Stimulated activated CD8-positive, alpha-beta memory T cell treated with anti-CD3 and anti-CD28 coated beads, Interleukin-15, amount 100 ng/mL, for 48 hours (primary cell): ENCODE measurements at regions not wholly inside any gene's neighbourhood (a gene's known extent, or its start where the extent isn't known, plus 50 kb on each side); places are given as distances from the start of the nearest gene placed in this dataset.

Experiments used
- DNase-seq, 2 donors: peaks; one replicate each; pipeline ENCODE4 v3.0.0-alpha.2; 2020; ENCODE audit warnings: low read depth in 2 of 2

DNA sequence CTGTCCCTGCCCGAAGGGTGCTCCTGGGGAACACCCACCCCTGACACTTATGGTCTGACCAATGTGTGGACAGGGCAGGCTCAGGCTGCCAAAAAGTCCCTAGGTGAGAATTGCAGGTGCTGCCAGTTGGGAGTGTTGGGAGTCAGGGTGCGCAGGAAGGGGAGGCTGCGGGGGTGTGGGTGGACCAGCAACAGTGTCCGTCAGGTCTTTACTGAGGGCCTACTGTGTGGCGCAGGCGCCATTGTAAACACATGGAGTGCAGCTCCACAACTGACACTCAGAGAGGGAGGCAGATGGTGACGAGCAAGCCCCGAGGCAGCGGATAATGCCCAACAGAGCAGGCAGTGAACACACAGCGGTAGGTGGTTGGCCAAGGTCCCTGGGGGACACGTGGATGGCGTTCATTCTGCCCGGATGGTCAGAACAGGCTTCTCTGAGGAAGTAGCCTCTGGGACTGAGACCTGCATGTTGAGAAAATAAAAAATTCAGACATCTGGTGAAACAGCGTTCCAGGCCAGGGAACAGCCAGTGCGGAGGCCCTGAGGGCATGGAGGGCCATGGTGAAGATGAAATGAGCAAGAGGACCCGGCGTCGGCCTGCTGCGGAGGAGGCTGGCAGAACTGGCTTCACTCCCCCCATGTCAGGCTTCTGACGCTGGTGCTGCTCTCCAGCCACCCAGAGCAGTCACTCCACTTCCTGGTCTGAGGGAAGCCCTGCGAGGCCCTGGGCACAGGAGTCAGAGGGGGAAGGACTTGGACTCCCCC lies 136.2 kb upstream of the ZBTB40 start:
- DNase-seq, result no peak

DNA sequence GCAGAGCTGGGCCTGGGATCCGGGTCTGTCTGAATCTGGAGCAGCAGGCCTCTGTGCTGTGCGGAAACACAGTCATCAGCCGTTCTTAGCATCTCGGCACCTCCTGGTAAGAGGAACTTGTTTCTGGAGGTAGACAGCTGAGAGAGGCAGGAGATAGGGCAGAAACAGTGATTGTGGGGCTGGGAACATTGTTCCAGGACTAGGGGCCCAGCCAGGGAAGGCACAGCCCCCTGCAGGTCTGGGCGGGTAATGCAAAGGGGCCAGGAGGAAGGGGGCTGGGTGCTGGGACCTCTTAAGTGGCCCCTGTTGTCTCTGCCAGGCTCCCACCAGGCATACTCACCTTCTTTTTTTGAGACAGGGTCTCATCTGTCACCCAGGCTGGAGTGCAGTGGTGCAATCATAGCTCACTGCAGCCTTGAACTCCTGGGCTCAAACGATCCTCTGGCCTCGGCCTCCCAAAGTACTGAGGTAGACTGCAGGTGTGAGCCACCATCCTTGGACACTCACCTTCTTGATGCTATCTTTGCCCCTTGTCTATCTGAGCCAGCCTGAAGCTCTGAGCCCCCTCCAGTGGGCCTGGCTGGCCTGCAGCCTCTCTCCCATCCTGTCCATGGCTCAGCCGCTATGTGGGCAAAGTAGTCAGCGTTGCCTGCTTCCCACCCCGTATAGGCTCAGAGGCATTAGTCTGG lies 134.3 kb upstream of the ZBTB40 start:
- no peak for DNase-seq

DNA sequence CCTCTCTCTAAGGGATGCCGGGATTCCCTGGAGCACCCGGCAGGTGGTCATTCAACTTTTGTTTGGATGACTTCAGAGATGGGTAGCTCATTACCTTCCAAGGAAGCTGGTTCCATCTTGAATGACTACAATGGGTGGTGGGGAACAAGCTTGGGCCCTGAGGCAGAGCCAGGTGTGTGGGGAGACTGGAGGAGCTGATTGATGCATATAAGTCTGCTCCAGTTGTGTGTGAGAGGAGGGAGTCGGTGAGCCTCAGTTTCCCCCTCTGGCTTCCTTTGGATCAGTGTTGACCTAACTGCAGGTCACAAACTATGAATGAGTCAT lies 133.8 kb upstream of the ZBTB40 start:
- no peak for DNase-seq

DNA sequence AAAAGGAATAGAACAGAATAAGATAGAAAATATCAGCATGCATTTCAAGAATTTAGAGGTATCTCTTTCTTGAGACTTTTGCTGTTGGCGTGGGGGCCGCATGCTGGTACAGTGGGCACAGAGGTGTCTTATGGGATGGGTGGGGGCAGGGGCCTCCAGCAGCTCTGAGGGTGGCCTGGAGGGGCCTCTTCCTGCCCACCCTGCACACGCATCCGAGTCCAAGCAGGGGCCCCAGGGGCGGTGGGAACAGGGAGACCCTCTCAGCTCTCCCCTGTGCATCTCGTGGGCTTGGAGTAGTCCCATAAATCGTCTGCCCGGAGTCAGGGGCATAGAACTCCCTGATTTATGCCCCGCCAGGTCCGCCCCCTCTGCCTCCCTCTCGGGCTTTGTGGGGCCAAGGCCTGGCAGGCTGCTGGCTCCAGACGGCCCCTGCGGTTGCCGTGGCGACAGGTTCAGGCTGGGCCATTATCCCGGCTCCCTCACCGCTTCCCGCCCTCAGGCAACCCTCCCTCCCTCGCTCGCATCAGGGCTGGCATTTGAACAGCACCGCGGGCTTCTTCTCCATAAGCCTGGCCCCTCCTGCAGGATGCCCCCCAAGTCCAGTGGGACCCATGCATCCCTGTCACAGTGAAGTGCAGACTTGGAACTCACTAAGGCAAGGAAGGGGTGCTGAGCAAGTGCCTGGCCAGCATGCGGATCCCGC lies 133.2 kb upstream of the ZBTB40 start:
- DNase-seq, result no peak

DNA sequence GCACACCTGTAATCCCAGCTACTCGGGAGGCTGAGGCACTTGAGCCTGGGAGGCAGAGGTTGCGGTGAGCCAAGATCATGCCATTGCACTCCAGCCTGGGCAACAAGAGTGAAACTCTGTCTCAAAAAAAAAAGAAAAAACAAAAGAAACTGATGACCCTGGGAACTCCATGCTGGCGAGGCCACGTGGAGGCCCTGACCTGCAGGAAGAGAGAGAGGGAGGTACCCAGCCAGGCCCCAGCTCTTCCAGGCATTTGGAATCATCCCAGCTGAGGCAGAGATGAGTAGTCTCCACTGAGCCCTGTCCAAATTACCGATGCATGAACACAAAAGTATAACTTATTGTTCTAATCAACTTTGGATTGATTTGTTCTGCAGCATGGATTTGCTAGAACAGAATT lies 132.0 kb upstream of the ZBTB40 start:
- no peak for DNase-seq

DNA sequence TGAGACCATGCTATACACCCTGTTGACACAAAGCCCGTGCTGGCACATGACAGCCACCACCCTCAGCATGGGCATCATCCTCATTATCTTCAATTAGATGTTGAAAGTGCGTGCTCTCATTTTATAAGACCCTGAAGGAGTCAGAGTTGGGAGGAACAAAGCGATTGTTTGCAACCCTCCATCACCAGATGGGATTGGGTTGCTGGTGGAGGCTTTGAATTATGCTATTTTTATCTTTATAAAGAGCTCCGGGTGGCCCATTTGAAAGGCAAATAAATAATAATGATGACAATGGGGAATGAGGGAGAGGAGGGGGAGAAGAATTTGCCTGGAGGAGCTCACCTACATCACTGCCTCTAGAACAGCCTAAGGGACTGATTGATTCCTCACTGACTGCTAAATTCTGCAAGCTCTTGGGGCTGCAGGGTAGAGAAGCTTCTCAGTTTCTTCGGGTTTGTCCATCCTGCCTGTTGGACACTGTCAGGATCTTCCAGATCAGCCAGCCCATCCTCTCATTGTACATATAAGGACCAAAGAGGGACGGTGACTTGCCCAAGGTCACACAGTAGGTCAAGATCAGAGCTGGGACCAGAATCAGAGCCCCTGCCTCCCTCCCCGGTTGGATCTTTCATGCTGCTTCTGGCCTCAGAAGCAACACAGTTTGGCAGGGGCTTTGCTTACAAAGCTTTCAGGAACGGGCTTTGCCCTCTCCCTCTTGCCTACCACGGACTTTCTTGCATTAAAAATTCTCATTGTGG lies 130.9 kb upstream of the ZBTB40 start:
- DNase-seq, result no peak

DNA sequence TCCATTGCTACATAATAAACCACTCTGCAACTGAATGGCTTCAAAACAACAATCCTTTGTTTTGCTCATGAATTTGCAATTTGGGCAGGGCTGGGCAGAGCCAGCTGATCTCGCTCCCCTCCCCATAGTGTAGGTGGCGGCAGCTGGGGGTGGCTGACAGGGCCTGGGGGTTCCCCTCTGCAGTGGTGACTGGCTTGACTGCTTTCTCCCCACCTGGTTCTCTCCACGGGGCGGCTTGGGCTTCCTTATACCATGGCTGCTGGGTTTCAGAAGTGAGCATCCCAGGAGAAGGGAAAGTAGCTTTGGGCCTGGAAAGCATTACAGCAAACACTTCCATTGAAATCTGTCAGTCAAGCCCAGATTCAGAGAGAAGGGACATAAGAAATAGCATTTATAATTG lies 129.7 kb upstream of the ZBTB40 start:
- DNase-seq, result no peak

DNA sequence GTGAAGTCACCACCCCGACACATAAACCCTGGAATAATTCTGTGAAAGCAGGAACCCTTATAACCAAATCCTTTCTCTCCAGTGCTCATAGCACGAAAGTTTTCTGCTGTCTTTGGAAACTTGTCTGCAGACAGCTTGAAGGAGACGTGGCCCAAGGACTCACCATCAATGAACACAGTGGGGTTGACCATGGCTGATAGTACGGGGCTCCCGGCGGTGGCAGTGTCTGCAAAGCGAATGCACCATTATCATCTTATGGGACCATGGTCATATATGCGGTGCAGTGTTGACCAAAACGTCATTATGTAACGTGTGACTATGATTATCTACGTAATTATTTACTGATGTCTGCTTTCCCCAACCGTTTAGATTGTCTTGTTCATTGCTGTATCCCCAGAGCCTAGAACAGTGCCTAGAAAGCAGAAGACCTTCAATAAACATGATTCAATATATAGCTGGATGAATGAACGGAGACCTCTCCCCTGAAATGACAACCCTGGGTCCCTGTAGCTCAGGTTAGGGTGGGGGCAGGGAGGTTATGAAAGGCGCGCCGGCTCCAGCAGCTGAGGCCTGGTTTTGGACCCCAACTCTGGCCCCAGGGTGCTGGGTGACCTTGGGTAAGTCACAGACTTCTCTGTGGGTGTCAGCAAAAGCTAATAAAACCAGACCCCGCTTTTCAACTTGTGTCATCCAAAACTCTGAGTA lies 128.4 kb upstream of the ZBTB40 start:
- DNase-seq, result no peak

DNA sequence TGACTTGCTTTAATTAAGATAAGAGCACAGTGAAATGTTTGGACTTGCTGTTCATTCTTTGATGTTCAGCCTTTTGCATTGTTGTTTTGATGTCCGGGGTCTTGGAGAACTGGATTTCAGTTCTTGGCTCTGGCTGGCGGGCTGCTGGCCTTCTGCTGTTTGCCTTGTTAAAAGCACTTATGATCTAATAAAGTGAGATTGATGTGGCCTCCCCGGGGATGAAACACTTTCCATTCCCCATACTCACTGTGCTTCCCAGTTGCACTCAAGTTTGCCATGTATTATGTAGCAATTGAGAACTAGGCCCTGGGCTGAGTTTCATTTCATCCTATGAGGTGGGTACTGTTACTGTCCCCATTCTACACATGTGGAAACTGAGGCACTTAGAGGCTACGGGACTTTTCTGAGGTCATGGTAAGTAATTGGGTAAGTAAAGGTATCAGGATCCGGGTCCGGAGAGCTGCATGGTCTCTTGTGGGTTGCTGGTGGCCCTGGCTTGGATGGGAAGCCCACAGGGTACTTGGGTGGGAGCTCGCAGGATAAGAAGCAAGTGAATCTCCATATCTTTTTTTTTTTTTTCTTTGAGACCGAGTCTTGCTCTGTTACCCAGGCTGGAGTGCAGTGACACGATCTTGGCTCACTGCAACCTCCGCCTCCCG lies 127.7 kb upstream of the ZBTB40 start:
- DNase-seq, result no peak

DNA sequence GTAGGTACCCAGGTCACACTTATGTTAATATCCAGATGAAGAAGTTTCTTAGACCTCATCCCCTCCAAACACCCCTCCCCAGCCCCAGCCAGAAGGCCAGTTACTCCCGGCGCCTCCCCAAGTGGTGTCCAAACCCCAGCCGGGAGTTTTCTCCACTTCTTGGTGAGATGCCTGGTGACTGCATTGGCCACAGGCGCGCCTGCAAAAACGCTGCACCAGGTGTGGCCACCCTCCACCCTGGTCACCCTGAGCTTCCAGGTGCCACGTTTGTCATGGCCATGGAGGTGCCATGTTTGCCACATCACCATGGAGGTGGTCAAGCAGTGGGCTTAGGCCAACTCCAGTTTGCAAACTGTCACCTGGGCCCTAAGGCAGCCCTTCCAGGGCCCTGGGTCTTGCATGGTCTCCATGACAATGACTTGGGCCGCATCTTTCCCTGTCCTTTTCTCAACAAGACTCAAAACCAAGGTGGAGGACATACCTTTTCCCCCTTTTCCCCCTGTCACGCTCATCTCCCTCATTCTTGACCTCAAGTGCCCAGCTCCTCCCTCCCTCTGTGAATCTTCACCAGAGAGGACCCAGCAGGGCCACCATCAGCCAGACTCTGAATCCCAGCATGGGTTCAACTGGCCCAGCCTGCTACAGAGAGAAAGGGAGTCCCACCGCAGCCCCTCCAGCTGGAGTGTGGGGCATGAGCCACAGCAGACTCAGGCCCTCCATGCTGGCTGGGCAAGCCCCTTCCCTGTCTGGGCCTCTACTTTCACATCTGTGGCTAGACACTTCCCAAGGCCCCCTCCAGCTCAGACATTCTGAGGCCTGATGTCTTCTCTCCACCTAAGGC lies 125.9 kb upstream of the ZBTB40 start:
- DNase-seq, result no peak

DNA sequence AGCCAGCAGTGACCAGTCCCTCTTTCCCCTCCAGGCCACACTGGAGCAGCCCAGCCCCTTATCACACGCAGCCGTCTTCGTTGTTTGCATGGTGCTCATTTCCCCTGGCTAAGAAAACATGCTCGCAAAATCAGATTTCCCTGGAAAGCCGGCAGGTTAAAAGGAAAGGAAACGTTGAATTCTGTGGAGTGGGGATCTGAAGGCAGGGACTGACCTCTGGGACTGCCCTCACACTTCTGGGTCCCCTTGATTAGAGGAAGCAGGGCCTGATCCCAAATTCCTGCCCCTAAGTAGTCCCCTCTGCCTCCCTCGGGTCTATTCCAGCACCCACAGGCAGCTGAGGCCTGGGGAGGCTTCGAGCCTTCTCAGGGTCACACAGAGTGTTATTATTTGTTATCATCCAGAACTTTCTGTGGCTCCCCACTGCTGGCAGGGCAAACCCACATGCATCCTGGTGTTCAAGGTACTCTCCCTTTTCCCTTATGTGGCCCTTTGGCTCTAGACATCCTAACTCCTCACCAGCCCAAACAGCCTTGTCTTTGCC lies 125.2 kb upstream of the ZBTB40 start:
- no peak for DNase-seq

DNA sequence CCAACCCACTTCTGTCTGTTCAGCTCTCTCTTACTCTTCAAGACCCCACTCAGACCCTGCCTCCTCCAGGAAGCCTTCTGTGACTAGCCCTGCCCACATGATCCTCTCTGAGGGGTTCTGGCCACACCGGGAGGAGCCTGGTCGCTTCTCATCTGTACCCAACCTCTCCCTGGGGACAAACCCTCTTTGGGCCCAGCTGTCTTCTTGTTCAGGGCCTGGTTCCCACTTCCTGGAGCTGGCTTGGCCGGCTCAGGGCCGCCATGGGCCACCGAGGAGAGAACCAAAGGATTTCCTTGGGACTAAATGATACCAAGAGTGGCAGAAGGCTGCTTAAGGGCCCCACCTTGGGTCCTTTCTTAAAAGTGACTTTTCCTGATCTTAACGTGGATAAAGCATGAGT lies 124.7 kb upstream of the ZBTB40 start:
- DNase-seq, result no peak

DNA sequence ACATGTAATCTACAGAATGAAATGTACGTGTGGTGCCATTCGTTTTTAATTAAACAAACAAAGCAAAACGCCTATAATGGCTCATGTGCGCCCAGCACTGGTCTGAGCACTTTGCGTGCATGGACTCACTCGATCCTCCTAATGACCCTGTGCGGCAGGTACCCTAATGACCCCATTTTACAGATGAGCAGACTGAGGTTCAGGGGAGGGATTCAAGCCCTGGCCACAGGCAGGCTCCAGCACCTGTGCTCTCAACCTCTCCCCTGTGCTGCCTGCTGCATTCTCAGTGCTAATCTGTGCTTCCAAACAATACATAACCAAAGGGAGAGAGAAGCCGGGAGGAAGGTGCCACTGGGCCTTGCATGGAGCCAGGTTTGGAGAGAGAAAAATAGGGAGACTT lies 124.2 kb upstream of the ZBTB40 start:
- DNase-seq, result no peak

DNA sequence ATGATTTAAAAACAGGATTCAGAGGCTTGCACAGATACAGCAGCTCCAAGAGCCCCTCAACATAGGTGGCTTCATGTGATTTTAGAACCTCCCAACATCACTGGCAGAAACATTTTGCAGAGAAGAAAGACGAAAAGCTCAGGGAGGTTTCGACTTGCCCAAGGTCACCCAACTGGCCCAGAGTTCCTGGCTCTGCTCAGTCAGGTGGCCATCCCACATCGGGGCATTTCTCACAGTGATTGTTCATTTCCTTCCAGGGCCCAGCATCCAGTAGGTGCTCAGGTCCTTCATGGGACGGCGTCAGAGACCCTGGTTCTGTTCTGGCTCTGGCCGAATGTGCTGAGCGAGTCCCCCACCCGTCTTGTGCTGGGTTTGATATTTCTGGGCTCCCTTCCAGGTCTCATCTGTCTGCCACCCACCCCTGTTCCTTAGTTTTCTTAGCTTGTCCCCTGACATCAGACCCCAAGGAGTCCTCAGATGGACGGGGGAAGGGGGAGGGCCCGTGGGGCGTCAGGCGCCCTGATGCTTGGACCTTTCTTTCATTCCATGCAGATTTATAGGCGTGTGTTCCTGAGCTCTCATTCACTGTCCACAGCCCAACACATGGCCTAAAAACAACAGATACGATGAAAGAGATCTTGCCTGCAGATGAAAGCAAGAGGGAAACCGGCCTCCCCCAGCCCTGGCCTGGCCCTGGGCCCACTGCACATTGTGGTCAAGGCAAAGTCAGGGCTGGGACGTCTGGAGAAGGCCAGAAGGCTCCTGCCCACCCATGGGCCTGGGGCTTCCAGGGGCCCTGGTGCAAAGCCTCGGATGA lies 123.1 kb upstream of the ZBTB40 start:
- no peak for DNase-seq

DNA sequence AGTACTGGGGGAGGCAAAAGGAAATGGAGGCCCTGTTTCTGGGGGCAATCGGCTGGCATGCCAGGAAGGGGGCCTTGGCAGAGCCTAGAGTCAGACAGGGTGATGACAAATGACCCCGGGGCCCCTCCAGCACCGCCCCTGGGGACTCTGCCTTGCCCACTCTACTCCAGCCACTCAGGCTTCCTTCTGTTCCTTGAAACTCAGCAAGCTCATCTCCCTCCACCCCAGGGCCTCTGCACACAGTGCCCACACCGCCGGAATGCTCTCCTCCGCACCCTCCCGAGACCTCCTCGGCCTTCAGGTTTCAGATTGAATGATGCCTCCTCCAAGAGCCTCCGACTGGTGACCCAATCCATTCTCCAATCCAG lies 122.5 kb upstream of the ZBTB40 start:
- no peak for DNase-seq

DNA sequence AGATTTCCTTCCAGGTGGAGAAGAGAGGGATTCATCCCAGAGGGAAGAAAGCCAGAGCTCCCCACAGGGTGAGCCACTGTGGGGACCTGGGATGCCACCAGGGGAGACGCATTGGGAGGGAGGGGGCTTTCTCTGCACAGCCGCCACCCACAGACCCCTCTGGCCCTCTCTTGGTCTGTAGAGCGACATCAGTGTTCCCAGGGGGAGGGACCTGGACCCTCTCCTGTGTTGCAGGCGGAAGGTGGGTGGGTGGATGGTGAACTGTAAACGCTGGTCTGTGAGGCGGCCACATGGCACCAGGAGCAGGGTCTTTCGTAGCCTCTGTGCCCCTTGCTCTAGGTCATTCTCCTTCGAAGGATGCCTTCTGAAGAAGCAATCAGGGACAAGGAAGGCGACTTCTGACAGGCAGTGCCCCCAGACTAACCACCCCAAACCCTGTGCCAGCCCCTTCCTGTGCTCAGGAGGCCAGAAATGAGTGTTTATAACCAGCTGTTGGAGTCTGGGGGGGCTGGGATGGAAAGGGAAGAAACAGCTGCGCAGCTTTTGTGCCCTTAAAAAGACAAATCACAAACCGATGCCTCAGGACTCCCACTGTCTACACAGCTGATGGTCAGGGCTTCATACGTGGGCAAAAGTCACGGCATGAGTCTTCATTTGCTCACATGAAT lies 121.4 kb upstream of the ZBTB40 start:
- DNase-seq, result no peak

DNA sequence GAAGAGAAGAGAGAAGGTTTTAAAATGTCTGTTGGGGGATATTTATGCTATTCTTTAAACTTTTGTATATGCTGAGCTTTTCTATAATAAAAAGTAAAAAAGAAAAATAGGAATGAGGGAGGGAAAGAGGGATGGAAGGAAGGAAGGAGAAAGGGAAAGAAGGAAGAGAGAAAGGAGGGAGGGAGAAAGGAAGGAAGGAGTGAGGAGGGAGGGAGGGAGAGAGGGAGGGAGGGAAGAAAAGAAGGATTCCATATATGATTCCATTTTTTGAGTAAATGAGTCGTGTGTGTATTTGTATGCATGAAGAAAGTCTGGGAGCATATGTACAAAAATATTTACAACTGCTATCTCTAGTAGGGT lies 120.9 kb upstream of the ZBTB40 start:
- no peak for DNase-seq

DNA sequence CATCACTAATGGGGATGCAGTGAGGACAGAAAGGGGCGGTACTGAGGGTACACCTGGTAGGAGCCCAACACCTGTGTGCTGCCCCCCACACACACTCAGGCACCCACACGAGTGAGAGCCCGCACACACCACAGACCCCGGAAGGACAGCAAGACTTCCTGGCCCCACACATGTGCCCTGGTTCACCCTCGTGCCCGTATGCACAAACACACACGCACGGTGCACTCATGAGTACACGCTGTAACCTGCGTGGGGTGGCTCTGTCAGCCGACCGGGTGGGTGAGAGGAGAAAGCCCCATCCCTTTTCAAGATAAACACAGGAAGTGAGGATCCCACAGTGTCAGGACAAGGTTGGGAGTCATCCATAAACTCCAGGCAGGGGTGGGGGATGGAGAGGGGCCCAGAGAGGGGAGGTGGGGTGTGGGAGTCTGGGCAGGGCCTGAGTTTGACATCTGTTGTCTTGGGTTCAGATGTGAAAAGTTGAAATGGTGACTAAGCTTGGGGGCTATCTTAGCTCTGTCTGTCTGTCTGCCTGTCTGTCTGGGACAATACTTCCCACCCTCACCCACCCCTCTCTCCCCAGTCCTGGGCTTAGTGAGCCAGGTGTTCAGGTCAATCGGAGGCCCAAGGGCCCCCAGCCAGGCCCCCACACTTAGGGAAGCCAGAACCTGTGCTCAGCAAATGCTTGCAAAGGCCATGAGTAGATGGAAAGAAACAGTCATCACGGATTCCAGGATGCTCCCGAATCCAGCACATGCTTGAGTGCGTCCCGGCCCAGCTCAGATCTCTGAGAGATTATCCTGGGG lies 119.8 kb upstream of the ZBTB40 start:
- no peak for DNase-seq
